Type B pancreatic cell (in vitro differentiated cells): ENCODE measurements at regions not wholly inside any gene's neighbourhood (a gene's known extent, or its start where the extent isn't known, plus 50 kb on each side); places are given as distances from the start of the nearest gene placed in this dataset.

Experiments used
- DNase-seq: peaks from one replicate; pipeline ENCODE4 v3.0.0; 2021; ENCODE audit warnings: mixed read lengths; ENCODE audit not compliant: unreplicated experiment; ENCODE audit errors: extremely low spot score
- H3K27ac Mint-ChIP-seq: 2 replicates; pipeline ENCODE4 v1.8.0; 2021; ENCODE audit warnings: mild to moderate bottlenecking, mixed read lengths
- H3K27me3 Mint-ChIP-seq: 2 replicates; pipeline ENCODE4 v1.8.0; 2021; ENCODE audit warnings: mixed read lengths
- H3K36me3 Mint-ChIP-seq: 2 replicates; pipeline ENCODE4 v1.8.0; 2021; ENCODE audit warnings: mixed read lengths
- H3K4me1 Mint-ChIP-seq: one replicate; pipeline ENCODE4 v1.8.0; 2021; ENCODE audit warnings: mixed read lengths; ENCODE audit not compliant: unreplicated experiment
- H3K4me3 Mint-ChIP-seq: 2 replicates; pipeline ENCODE4 v1.8.0; 2021; ENCODE audit warnings: mild to moderate bottlenecking, mixed read lengths
- H3K9me3 Mint-ChIP-seq: 2 replicates; pipeline ENCODE4 v1.8.0; 2021; ENCODE audit warnings: mixed read lengths
- TF ChIP-seq, protein P1 (sequence below): fragments of 200-600 bp; sonication (generic); conservative IDR thresholded peaks from 2 replicates; pipeline ENCODE4 v1.5.0; 2021; ENCODE audit warnings: antibody characterized with exemption, mild to moderate bottlenecking

DNA sequence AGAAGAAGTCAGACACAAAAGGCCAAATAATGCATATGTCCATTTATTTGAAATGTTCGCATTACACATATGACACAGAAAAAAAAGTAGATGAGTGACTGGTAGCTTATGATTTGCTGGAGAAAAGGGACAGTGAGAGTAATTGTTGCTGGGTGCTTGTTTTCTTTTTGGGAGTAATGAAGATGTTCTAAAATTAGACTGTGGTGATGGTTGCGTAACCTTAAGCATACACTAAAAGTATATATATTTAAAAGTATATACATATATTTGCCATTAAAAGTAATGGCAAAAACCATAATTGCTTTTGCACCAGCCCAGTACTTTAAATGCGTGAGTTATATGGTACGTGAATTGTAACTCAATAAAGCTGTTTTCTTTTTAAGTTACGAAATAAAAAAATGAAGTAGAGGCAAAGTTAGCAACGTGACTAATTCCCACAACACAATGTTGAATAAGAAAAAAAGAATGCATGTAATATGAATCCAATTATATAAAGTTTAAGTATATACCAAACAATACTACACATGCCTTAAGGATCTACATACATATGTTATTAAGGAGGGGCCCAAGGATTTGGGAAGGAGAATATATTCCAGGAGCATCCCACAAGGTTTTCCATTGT, 360.4 kb upstream of the CELF2 start:
- Mint-ChIP-seq H3K27ac (no peak overlapping the region), H3K4me1 (no peaks in the 10 kb centered on the region), H3K27me3 (peaks cover 10% of the 10 kb centered on the region), H3K4me3 (no peak overlapping the region), H3K9me3 (peaks cover 4% of the 10 kb centered on the region), H3K36me3 (no peaks in the 10 kb centered on the region)
- DNase-seq, result no peak
- TF ChIP-seq, protein P1, sequence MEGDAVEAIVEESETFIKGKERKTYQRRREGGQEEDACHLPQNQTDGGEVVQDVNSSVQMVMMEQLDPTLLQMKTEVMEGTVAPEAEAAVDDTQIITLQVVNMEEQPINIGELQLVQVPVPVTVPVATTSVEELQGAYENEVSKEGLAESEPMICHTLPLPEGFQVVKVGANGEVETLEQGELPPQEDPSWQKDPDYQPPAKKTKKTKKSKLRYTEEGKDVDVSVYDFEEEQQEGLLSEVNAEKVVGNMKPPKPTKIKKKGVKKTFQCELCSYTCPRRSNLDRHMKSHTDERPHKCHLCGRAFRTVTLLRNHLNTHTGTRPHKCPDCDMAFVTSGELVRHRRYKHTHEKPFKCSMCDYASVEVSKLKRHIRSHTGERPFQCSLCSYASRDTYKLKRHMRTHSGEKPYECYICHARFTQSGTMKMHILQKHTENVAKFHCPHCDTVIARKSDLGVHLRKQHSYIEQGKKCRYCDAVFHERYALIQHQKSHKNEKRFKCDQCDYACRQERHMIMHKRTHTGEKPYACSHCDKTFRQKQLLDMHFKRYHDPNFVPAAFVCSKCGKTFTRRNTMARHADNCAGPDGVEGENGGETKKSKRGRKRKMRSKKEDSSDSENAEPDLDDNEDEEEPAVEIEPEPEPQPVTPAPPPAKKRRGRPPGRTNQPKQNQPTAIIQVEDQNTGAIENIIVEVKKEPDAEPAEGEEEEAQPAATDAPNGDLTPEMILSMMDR, result no peak

DNA sequence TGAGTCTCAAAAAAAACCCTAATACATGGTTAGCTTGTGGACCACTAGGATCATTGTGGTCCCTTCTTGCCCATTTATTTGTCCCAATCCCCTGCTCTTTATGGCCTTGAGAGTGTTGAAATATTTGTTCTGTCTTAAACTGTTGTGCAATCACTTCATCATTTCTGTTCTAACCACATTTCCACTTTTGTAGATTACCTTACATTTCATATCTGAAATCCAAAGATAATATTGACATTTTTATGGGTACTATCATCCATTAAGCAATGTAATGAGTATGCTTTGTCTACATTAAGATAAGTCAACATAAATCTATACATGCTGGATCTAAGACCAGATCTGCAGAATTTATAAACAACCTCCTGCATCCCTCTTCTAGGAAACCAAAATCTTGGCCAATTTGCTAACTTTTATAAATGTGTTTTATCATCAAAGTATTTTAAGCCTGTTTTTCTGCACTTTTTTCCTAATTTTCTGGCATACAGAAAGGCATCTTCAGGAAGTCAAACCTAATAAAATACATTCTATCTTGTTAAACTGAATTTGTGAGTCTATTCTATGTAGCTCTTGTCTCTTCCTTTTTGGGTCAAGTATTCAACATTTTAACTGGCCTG, 359.4 kb upstream of the CELF2 start:
- peaks cover 10% of the 10 kb centered on the region for H3K27me3 Mint-ChIP-seq
- no peak overlapping the region for H3K27ac Mint-ChIP-seq
- H3K9me3 Mint-ChIP-seq, result peaks cover 4% of the 10 kb centered on the region
- TF ChIP-seq, protein P1, result no peak
- peaks cover 8% of the 10 kb centered on the region for H3K4me1 Mint-ChIP-seq
- no peak for DNase-seq
- H3K36me3 Mint-ChIP-seq, result no peaks in the 10 kb centered on the region
- H3K4me3 Mint-ChIP-seq, result no peak overlapping the region

DNA sequence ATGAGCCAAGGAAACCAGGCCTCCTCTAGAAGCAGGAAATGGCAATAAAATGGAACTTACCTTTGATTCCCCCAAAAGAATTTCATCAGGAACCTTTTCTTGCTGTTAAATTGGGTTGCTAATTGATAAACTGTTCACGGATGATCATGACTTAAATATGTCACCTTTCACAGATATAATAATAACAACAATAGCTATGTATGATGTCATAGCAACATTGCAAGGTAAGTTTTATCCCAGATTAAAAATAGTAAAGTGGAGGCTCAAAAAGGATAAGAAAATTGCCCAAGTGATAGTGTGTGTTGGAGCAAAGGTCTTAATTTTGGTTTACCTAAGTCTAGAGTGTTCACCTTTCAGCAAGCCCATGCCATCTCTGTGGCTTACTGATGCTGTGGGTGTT, 357.6 kb upstream of the CELF2 start:
- peaks cover 14% of the 10 kb centered on the region for H3K27me3 Mint-ChIP-seq
- TF ChIP-seq, protein P1, result no peak
- no peak overlapping the region for H3K27ac Mint-ChIP-seq
- peaks cover 4% of the 10 kb centered on the region for H3K9me3 Mint-ChIP-seq
- H3K36me3 Mint-ChIP-seq, result no peaks in the 10 kb centered on the region
- no peak overlapping the region for H3K4me3 Mint-ChIP-seq
- peaks cover 12% of the 10 kb centered on the region for H3K4me1 Mint-ChIP-seq
- DNase-seq, result no peak

DNA sequence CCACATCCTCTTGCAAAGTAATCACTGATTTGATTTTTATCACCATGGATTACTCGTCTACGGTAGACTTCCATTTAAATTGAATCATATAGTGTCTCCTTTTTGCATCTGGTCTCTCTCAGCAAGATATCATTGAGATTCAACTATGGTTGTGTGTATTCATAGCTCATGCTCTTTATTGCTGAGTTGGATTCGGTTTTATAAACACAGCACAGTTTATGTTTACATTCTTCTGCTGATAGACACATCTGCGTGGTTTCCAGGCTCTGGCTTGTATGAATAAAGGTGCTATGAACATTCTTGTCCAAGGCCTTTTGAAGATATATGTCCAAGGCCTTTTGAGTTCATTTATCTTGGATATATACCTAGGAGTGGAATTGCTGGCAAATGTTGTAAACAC, 356.5 kb upstream of the CELF2 start:
- peaks cover 4% of the 10 kb centered on the region for H3K9me3 Mint-ChIP-seq
- no peaks in the 10 kb centered on the region for H3K36me3 Mint-ChIP-seq
- DNase-seq, result no peak
- H3K27me3 Mint-ChIP-seq, result peaks cover 17% of the 10 kb centered on the region
- no peak overlapping the region for H3K27ac Mint-ChIP-seq
- peaks cover 12% of the 10 kb centered on the region for H3K4me1 Mint-ChIP-seq
- TF ChIP-seq, protein P1, result no peak
- no peak overlapping the region for H3K4me3 Mint-ChIP-seq

DNA sequence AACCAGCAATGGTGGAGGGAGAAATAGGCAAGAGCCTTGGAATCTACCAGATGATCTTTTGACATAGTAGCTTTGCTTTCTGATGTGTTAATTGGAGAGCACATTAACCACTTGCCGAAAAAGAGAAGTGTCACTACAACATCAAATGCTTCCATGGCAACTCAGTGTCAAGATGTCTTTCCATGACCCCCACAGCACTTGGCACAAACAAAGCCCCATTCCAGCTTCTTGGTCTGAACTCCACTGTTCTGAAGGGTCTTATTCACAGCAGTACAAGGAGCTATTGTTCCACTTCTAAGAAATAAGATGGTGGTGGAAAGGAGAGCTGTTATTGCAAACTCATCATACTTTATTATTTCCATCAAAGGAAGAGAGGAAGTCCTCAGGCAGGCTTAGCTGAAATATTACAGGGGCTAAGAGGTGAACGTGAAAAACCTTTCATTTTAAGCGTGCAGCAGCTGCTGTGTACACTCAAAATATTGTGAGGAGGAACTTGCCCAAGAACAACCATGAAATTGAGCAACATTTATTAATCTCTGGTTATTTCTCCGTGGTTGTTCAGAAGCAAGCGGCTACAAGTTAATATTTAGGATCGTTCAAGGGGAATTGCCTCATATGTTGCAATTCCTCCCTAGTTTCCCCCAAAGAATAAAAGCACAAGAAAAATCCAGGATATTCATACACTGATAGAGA, 354.8 kb upstream of the CELF2 start:
- Mint-ChIP-seq H3K4me3 (no peak overlapping the region), H3K27ac (no peak overlapping the region), H3K4me1 (peaks cover 12% of the 10 kb centered on the region), H3K36me3 (no peaks in the 10 kb centered on the region), H3K27me3 (peaks cover 19% of the 10 kb centered on the region), H3K9me3 (peaks cover 8% of the 10 kb centered on the region)
- no peak for DNase-seq
- TF ChIP-seq, protein P1, result no peak
